ENCODE measurements at regions not wholly inside any gene's neighbourhood (a gene's known extent, or its start where the extent isn't known, plus 50 kb on each side); places are given as distances from the start of the nearest gene placed in this dataset.

DNA sequence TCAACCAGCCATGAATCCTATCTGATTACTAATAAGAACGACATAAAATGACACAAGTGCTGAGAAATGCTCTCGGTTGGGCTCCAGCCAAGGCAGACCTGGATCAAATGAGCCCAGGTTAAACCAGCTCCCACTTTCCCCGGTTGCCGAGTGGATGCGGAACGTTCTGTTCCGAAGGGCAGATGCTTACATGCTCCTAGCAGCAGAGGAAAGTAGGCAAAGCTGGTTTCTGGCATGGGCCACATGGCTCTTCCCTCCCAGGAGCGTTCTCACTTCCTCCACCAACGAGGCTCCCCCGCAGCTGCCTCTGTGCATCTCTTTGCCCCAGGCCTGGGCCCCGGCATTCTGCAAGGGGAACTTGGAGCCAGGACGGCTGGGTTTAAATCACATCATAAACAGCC lies 61.8 kb upstream of the SDK1 start:
- intact Hi-C loops (cut with micrococcal nuclease): no loop called here
- TF ChIP-seq CTCF (IDR thresholded peaks at IDR 0.05): no peak
- H3K4me1 Mint-ChIP-seq: peaks cover 0 to 9% of the 10 kb centered on the region in 2 donors
- H3K36me3 ChIP-seq (ENCODE audit: control insufficient read depth, insufficient read depth, low read length): no peaks in the 10 kb centered on the region
- no peak overlapping the region for H3K4me3 ChIP-seq (ENCODE audit: low read length)
- WGBS (ENCODE audit: insufficient coverage): 89% methylated on average over 12 of the region's 12 CpGs
- H3K9me3 ChIP-seq (ENCODE audit: control insufficient read depth, insufficient read depth, low read length): no peaks in the 10 kb centered on the region
- H3K36me3 Mint-ChIP-seq: no peaks in the 10 kb centered on the region
- ATAC-seq: no peak
- H3K27me3 ChIP-seq (ENCODE audit: control insufficient read depth, insufficient read depth, low read length): no peaks in the 10 kb centered on the region
- H3K27me3 Mint-ChIP-seq (ENCODE audit: low read depth in 2 of 2): peaks cover 5 to 11% of the 10 kb centered on the region in 2 donors
- no peak overlapping the region for H3K27ac ChIP-seq (ENCODE audit: low read length)
- H3K27ac Mint-ChIP-seq: no peak overlapping the region
- DNase-seq: no peak
- peaks cover 7% of the 10 kb centered on the region in 2 donors for H3K9me3 Mint-ChIP-seq
- no peaks in the 10 kb centered on the region for H3K4me1 ChIP-seq (ENCODE audit: control insufficient read depth, insufficient read depth, low read length)
- H3K4me3 Mint-ChIP-seq: no peak overlapping the region

DNA sequence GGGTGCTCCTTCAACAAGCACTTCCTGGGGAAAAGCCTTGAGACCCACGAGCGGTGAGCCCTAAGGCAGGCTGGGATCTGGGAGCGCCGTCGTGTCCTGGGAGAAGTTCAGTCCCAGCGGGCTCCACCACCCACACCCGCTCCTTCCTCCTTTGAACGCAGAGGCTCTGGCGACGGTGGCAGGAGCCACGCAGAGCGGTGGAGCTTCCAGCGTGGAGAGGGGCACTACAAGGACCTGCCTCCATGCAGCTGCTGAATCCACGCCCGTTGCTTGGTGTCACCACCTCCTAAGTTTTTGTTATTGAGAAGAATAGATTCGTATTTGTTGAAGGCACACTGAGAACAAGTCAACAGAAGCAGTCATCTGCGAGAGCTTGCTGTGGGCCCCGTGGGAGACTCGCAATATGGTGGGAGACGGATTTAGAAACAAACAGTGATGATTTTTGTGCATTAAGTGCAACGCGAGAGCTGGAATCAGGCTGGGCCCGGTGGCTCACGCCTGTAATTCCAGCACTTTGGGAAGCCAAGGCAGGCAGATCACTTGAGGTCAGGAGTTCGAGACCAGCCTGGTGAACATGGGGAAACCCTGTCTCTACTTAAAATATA lies 60.1 kb upstream of the SDK1 start:
- WGBS (ENCODE audit: insufficient coverage): 88% methylated on average over 25 of the region's 25 CpGs
- TF ChIP-seq CTCF (IDR thresholded peaks at IDR 0.05): no peak
- Mint-ChIP-seq H3K9me3 (no peaks in the 10 kb centered on the region), H3K36me3 (no peaks in the 10 kb centered on the region), H3K4me3 (no peak overlapping the region), H3K4me1 (no peaks in the 10 kb centered on the region), H3K27ac (no peak overlapping the region), H3K27me3 (ENCODE audit: low read depth in 2 of 2) (peaks cover 5 to 11% of the 10 kb centered on the region in 2 donors)
- DNase-seq (no peak), ATAC-seq (no peak)
- intact Hi-C loops (cut with micrococcal nuclease): no loop called here
- Histone ChIP-seq H3K4me3 (ENCODE audit: low read length) (no peak overlapping the region), H3K36me3 (ENCODE audit: control insufficient read depth, insufficient read depth, low read length) (no peaks in the 10 kb centered on the region), H3K27ac (ENCODE audit: low read length) (no peak overlapping the region), H3K9me3 (ENCODE audit: control insufficient read depth, insufficient read depth, low read length) (no peaks in the 10 kb centered on the region), H3K27me3 (ENCODE audit: control insufficient read depth, insufficient read depth, low read length) (no peaks in the 10 kb centered on the region), H3K4me1 (ENCODE audit: control insufficient read depth, insufficient read depth, low read length) (no peaks in the 10 kb centered on the region)

DNA sequence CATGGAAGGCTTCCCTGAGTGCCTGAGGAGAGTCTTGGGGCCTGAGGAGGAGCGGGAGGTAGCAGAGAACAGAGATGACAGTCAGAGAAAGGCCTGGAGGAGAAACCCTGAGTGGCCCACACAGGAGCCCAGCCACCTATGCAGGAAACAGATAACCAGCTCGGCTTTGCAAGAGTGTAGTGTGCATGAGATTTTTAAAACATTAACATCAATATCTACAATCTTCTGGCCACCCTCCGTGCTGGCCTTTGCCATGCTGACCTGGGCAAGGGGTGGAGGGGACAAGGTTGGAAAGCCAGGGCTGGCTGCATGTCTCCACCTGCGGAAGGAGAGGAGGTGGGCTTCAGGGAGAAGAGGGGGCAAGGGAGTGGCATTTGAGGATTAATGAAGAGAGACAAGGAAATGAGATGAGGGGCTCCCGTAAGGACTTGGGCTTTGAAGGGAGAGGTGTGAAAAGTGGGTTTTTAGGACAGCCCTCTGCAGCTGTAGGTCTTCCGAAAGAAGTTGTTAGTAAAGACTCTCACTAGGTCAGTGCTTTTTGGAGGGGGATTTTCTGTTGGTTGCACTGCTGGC lies 59.3 kb upstream of the SDK1 start:
- intact Hi-C loops (cut with micrococcal nuclease): no loop called here
- Histone ChIP-seq H3K27ac (ENCODE audit: low read length) (no peak overlapping the region), H3K4me3 (ENCODE audit: low read length) (no peak overlapping the region), H3K4me1 (ENCODE audit: control insufficient read depth, insufficient read depth, low read length) (no peaks in the 10 kb centered on the region), H3K27me3 (ENCODE audit: control insufficient read depth, insufficient read depth, low read length) (no peaks in the 10 kb centered on the region), H3K36me3 (ENCODE audit: control insufficient read depth, insufficient read depth, low read length) (no peaks in the 10 kb centered on the region), H3K9me3 (ENCODE audit: control insufficient read depth, insufficient read depth, low read length) (no peaks in the 10 kb centered on the region)
- H3K27ac Mint-ChIP-seq: no peak overlapping the region
- peaks cover 5 to 15% of the 10 kb centered on the region in 2 donors for H3K27me3 Mint-ChIP-seq (ENCODE audit: low read depth in 2 of 2)
- no peaks in the 10 kb centered on the region for H3K9me3 Mint-ChIP-seq
- no peaks in the 10 kb centered on the region for H3K36me3 Mint-ChIP-seq
- DNase-seq (no peak), ATAC-seq (no peak)
- H3K4me3 Mint-ChIP-seq: no peak overlapping the region
- TF ChIP-seq CTCF (IDR thresholded peaks at IDR 0.05): no peak
- WGBS (ENCODE audit: insufficient coverage): 76% methylated on average over 5 of the region's 6 CpGs
- no peaks in the 10 kb centered on the region for H3K4me1 Mint-ChIP-seq

All from natural killer cell (primary cell).